H9 (cell line): ENCODE measurements at regions not wholly inside any gene's neighbourhood (a gene's known extent, or its start where the extent isn't known, plus 50 kb on each side); places are given as distances from the start of the nearest gene placed in this dataset.

Experiments
- DNase-seq: peaks from one replicate; pipeline ENCODE4 v3.0.0-alpha.2; 2017
- H2AFZ ChIP-seq: one replicate; pipeline ENCODE4 v1.6.1; 2013; ENCODE audit warnings: mild to moderate bottlenecking, low read length, control low read depth, moderate library complexity
- H2AK5ac ChIP-seq: 2 replicates; pipeline ENCODE4 v1.6.1; 2013; ENCODE audit warnings: low read length, control low read depth, mixed read lengths; ENCODE audit not compliant: insufficient read length
- H2BK120ac ChIP-seq: one replicate; pipeline ENCODE4 v1.6.1; 2013; ENCODE audit warnings: low read depth, mild to moderate bottlenecking, low read length, control low read depth, inconsistent platforms; ENCODE audit not compliant: poor library complexity, severe bottlenecking
- H2BK12ac ChIP-seq: 2 replicates; pipeline ENCODE4 v1.6.1; 2013; ENCODE audit warnings: low read length, control low read depth, mixed read lengths, low read depth; ENCODE audit not compliant: insufficient read length
- H2BK15ac ChIP-seq: 2 replicates; pipeline ENCODE4 v1.6.1; 2013; ENCODE audit warnings: low read depth, low read length, control low read depth
- H2BK20ac ChIP-seq: one replicate; pipeline ENCODE4 v1.6.1; 2013; ENCODE audit warnings: low read depth, mild to moderate bottlenecking, low read length, control low read depth, inconsistent platforms; ENCODE audit not compliant: poor library complexity, severe bottlenecking
- H2BK5ac ChIP-seq: 2 replicates; pipeline ENCODE4 v1.6.1; 2013; ENCODE audit warnings: low read length, control low read depth, mixed read lengths; ENCODE audit not compliant: insufficient read length
- H3K14ac ChIP-seq: 2 replicates; pipeline ENCODE4 v1.6.1; 2013; ENCODE audit warnings: low read length, control low read depth; ENCODE audit not compliant: insufficient read depth
- H3K18ac ChIP-seq: 2 replicates; pipeline ENCODE4 v1.6.1; 2013; ENCODE audit warnings: low read depth, mild to moderate bottlenecking, mixed read lengths, low read length, control low read depth; ENCODE audit not compliant: insufficient read length
- H3K23ac ChIP-seq: 2 replicates; pipeline ENCODE4 v1.6.1; 2013; ENCODE audit warnings: low read length, control low read depth, mixed read lengths, low read depth; ENCODE audit not compliant: insufficient read length
- H3K23me2 ChIP-seq: 2 replicates; pipeline ENCODE4 v1.6.1; 2013; ENCODE audit warnings: low read depth, mild to moderate bottlenecking, mixed read lengths, low read length, control low read depth; ENCODE audit not compliant: insufficient read length, poor library complexity, severe bottlenecking
- H3K27ac ChIP-seq: 2 replicates; pipeline ENCODE4 v1.5.1; 2013; ENCODE audit warnings: low read length, control low read depth, mixed read lengths, low read depth; ENCODE audit not compliant: insufficient read length
- H3K27me3 ChIP-seq: 2 replicates; pipeline ENCODE4 v1.6.1; 2013; ENCODE audit warnings: low read length, control low read depth, inconsistent platforms; ENCODE audit not compliant: insufficient read depth
- H3K4ac ChIP-seq: 2 replicates; pipeline ENCODE4 v1.6.1; 2013; ENCODE audit warnings: low read depth, mild to moderate bottlenecking, control low read depth, inconsistent platforms, low read length, moderate library complexity
- H3K4me1 ChIP-seq: 2 replicates; pipeline ENCODE4 v1.6.1; 2013; ENCODE audit warnings: low read length, control low read depth, inconsistent platforms; ENCODE audit not compliant: insufficient read depth
- H3K4me2 ChIP-seq: 2 replicates; pipeline ENCODE4 v1.6.1; 2013; ENCODE audit warnings: low read length, control low read depth, mixed read lengths; ENCODE audit not compliant: insufficient read length, insufficient read depth
- H3K56ac ChIP-seq: 2 replicates; pipeline ENCODE4 v1.6.1; 2013; ENCODE audit warnings: low read depth, mild to moderate bottlenecking, mixed read lengths, low read length, control low read depth; ENCODE audit not compliant: insufficient read length
- H3K79me1 ChIP-seq: 2 replicates; pipeline ENCODE4 v1.6.1; 2013; ENCODE audit warnings: low read depth, mild to moderate bottlenecking, moderate library complexity, low read length, control low read depth, inconsistent platforms; ENCODE audit not compliant: insufficient read depth, poor library complexity, severe bottlenecking
- H3K79me2 ChIP-seq: 2 replicates; pipeline ENCODE4 v1.6.1; 2013; ENCODE audit warnings: low read length, control low read depth, inconsistent platforms; ENCODE audit not compliant: insufficient read depth
- H3K9ac ChIP-seq: 2 replicates; pipeline ENCODE4 v1.6.1; 2013; ENCODE audit warnings: low read length, control low read depth, mixed read lengths; ENCODE audit not compliant: insufficient read length; ENCODE audit errors: extremely low read depth
- H3K9me3 ChIP-seq: one replicate; pipeline ENCODE4 v1.6.1; 2013; ENCODE audit warnings: low read depth, low read length, inconsistent platforms; ENCODE audit not compliant: control insufficient read depth
- H3T11ph ChIP-seq: one replicate; pipeline ENCODE4 v1.6.1; 2013; ENCODE audit warnings: mild to moderate bottlenecking, low read length, control low read depth, inconsistent platforms
- H4K20me1 ChIP-seq: one replicate; pipeline ENCODE4 v1.6.1; 2013; ENCODE audit not compliant: control insufficient read depth, insufficient read length, insufficient read depth
- H4K5ac ChIP-seq: 2 replicates; pipeline ENCODE4 v1.6.1; 2013; ENCODE audit warnings: low read depth, mild to moderate bottlenecking, mixed read lengths, low read length, control low read depth; ENCODE audit not compliant: insufficient read length
- H4K8ac ChIP-seq: replicated peaks from 2 replicates; pipeline ENCODE4 v1.6.1; 2013; ENCODE audit warnings: low read length, control low read depth, mixed read lengths, low read depth; ENCODE audit not compliant: insufficient read length
- H4K91ac ChIP-seq: 2 replicates; pipeline ENCODE4 v1.6.1; 2013; ENCODE audit warnings: low read depth, mild to moderate bottlenecking, moderate library complexity, mixed read lengths, low read length, control low read depth; ENCODE audit not compliant: insufficient read length
- H3K27ac Mint-ChIP-seq, 3 experiments: 2 replicates in 2 of 3; 3 replicates in 1 of 3; pipeline ENCODE4 v1.8.0; 2020 to 2021; ENCODE audit warnings: mixed read lengths in 3 of 3, mild to moderate bottlenecking in 1 of 3, moderate library complexity in 1 of 3
- H3K27me3 Mint-ChIP-seq: 2 replicates; pipeline ENCODE4 v1.8.0; 2021; ENCODE audit warnings: low read depth, mild to moderate bottlenecking, moderate library complexity, mixed read lengths
- H3K36me3 Mint-ChIP-seq, 3 experiments: 2 replicates in 2 of 3; 3 replicates in 1 of 3; pipeline ENCODE4 v1.8.0; 2020 to 2021; ENCODE audit warnings: low read depth in 3 of 3, mixed read lengths in 3 of 3; ENCODE audit not compliant: insufficient read depth in 1 of 3
- H3K4me1 Mint-ChIP-seq, 2 experiments: 2 replicates each; pipeline ENCODE4 v1.8.0; 2020; ENCODE audit warnings: mixed read lengths in 2 of 2
- H3K4me3 Mint-ChIP-seq, 2 experiments: 2 replicates in 1 of 2; 3 replicates in 1 of 2; pipeline ENCODE4 v1.8.0; 2020 to 2021; ENCODE audit warnings: mild to moderate bottlenecking in 2 of 2, mixed read lengths in 2 of 2, moderate library complexity in 1 of 2
- H3K9me3 Mint-ChIP-seq, 2 experiments: 2 replicates in 1 of 2; 3 replicates in 1 of 2; pipeline ENCODE4 v1.8.0; 2020; ENCODE audit warnings: mild to moderate bottlenecking in 2 of 2, mixed read lengths in 2 of 2, moderate library complexity in 1 of 2
- CTCF ChIP-seq: fragments of 200-600 bp; sonication (generic); conservative IDR thresholded peaks from 3 replicates; pipeline ENCODE4 v1.8.0; 2021; ENCODE audit warnings: antibody characterized with exemption, mild to moderate bottlenecking
- WGBS: extraction: QIAGEN DNeasy Blood & Tissue Kit; methylation state at CpG from one replicate; pipeline ENCODE4 v1.1.7; 2013; ENCODE audit warnings: missing lambda C conversion rate, low lambda C conversion rate, mixed read lengths; ENCODE audit not compliant: insufficient read length; ENCODE audit errors: extremely low coverage; 5-methylcytosine and 5-hydroxymethylcytosine counted together

DNA sequence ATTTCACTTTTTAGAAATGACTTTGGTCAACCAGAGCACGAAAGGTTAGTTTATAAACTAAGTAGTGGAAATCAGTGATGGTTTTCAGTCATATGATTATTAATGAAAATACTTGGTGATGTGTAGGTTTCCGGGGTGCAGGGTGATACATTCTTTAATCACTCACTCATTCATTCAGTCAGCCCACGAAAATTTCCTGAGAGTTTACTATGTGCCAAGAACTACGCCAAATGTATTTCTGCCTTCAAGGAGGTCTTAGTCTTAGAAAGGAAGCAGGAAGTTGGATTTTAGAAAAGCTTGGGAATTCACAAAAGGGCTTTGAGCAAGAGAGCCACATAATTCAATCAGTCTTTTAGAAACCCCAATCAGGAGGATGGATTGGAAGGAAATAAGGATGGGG lies 543.6 kb downstream of the PLCL1 start:
- no peak overlapping the region for H2BK12ac ChIP-seq
- no peaks in the 10 kb centered on the region for H3K79me2 ChIP-seq
- H2BK120ac ChIP-seq, result no peak overlapping the region
- H3K27me3 ChIP-seq, result no peaks in the 10 kb centered on the region
- no peak overlapping the region for H2BK15ac ChIP-seq
- no peak overlapping the region for H3K4me2 ChIP-seq
- DNase-seq, result no peak
- no peak overlapping the region for H3K9ac ChIP-seq
- no peak overlapping the region for H2AK5ac ChIP-seq
- no peak overlapping the region for H2BK5ac ChIP-seq
- no peak overlapping the region for H4K91ac ChIP-seq
- 0 out of 7 replicates have a peak overlapping the region, but pooled peaks of 1 of the 3 experiments have one; percentile 25 for H3K27ac Mint-ChIP-seq
- H3K79me1 ChIP-seq, result no peaks in the 10 kb centered on the region
- H3K4ac ChIP-seq, result no peak overlapping the region
- H3K27me3 Mint-ChIP-seq, result no peaks in the 10 kb centered on the region
- WGBS, result no CpG with 5 or more reads among the region's 4 CpGs
- no peak overlapping the region for H2AFZ ChIP-seq
- no peak overlapping the region for H4K5ac ChIP-seq
- H3K23me2 ChIP-seq, result no peaks in the 10 kb centered on the region
- no peaks in the 10 kb centered on the region for H3K4me1 Mint-ChIP-seq
- no peaks in the 10 kb centered on the region for H3K9me3 ChIP-seq
- no peak overlapping the region for H3T11ph ChIP-seq
- no peak overlapping the region for H4K8ac ChIP-seq
- no peak for TF ChIP-seq CTCF
- H3K56ac ChIP-seq, result no peak overlapping the region
- no peak overlapping the region for H3K18ac ChIP-seq
- no peaks in the 10 kb centered on the region for H3K4me1 ChIP-seq
- no peak overlapping the region for H3K4me3 Mint-ChIP-seq
- no peak overlapping the region for H3K27ac ChIP-seq
- H3K14ac ChIP-seq, result no peak overlapping the region
- H3K9me3 Mint-ChIP-seq, result no peaks in the 10 kb centered on the region
- no peak overlapping the region for H2BK20ac ChIP-seq
- no peak overlapping the region for H3K23ac ChIP-seq
- H4K20me1 ChIP-seq, result no peaks in the 10 kb centered on the region
- H3K36me3 Mint-ChIP-seq, result no peaks in the 10 kb centered on the region
